HEK293 (cell line): ENCODE measurements at regions not wholly inside any gene's neighbourhood (a gene's known extent, or its start where the extent isn't known, plus 50 kb on each side); places are given as distances from the start of the nearest gene placed in this dataset.

Experiments
- CTCF ChIA-PET: fragments of 350-600 bp; formaldehyde crosslinking; extraction: SDS; loops from one replicate; lab custom pipeline; 2021; ENCODE audit warnings: antibody characterized with exemption; lab: Yijun Ruan, JAX
- POLR2A ChIA-PET: fragments of 300-600 bp; formaldehyde crosslinking; extraction: SDS; loops from one replicate; lab custom pipeline; 2020; ENCODE audit warnings: antibody characterized with exemption, inconsistent platforms; lab: Yijun Ruan, JAX
- H3K27ac ChIP-seq: fragments of 200-500 bp; sonication (Bioruptor generic); 2 replicates; pipeline ENCODE4 v1.5.1; 2014; ENCODE audit warnings: low read depth, low read length, control low read depth, inconsistent platforms; ENCODE audit errors: extremely low read depth
- H3K36me3 ChIP-seq, 2 experiments: fragments of 200-500 bp in 1 of 2; sonication (Bioruptor generic) in 1 of 2; 1 replicate in 1 of 2; 2 replicates in 1 of 2; pipeline ENCODE4 v1.5.1; 2014 to 2017; ENCODE audit warnings: inconsistent platforms in 2 of 2, low read length in 2 of 2; ENCODE audit not compliant: control insufficient read depth in 2 of 2, insufficient read depth in 1 of 2
- H3K4me1 ChIP-seq: fragments of 200-500 bp; sonication (Bioruptor generic); 2 replicates; pipeline ENCODE4 v1.5.1; 2014; ENCODE audit warnings: mild to moderate bottlenecking, low read length, inconsistent platforms; ENCODE audit not compliant: control insufficient read depth, insufficient read depth
- H3K4me3 ChIP-seq: 2 replicates; pipeline ENCODE4 v1.5.1; 2011; ENCODE audit warnings: low read depth, mild to moderate bottlenecking, control low read depth, low read length, moderate library complexity
- H3K9me3 ChIP-seq: fragments of 200-500 bp; sonication (Bioruptor generic); 2 replicates; pipeline ENCODE4 v1.5.1; 2014; ENCODE audit warnings: low read depth, low read length, inconsistent platforms; ENCODE audit not compliant: control insufficient read depth, insufficient read depth
- CTCF ChIP-seq: fragments of 450-650 bp; formaldehyde crosslinking; IDR thresholded peaks from 2 replicates; pipeline ENCODE4 v1.5.1; 2016; ENCODE audit warnings: missing biosample characterization, missing genetic modification characterization
- KLF9 ChIP-seq: fragments of 450-650 bp; formaldehyde crosslinking; IDR thresholded peaks from 2 replicates; pipeline ENCODE4 v1.5.1; 2016; ENCODE audit warnings: missing biosample characterization, missing genetic modification characterization, low read depth
- MEIS1 ChIP-seq: sonication (generic); formaldehyde crosslinking; IDR thresholded peaks from 2 replicates; pipeline ENCODE4 v1.8.1; 2022; ENCODE audit warnings: missing genetic modification reagents, mild to moderate bottlenecking, borderline replicate concordance
- MZF1 ChIP-seq: fragments of 450-650 bp; formaldehyde crosslinking; IDR thresholded peaks from 2 replicates; pipeline ENCODE4 v1.5.1; 2017; ENCODE audit warnings: missing biosample characterization, missing genetic modification characterization, borderline replicate concordance
- PBX3 ChIP-seq: sonication (generic); formaldehyde crosslinking; IDR thresholded peaks from 2 replicates; pipeline ENCODE4 v1.8.1; 2022; ENCODE audit warnings: mild to moderate bottlenecking, moderate library complexity, missing genetic modification reagents
- PRDM6 ChIP-seq: fragments of 450-650 bp; formaldehyde crosslinking; IDR thresholded peaks from 2 replicates; pipeline ENCODE4 v1.5.1; 2017; ENCODE audit warnings: missing biosample characterization, missing genetic modification characterization
- ZBTB44 ChIP-seq: fragments of 450-650 bp; IDR thresholded peaks from 2 replicates; pipeline ENCODE4 v1.5.1; 2018; ENCODE audit warnings: missing biosample characterization, mild to moderate bottlenecking, missing genetic modification characterization
- ZFP3 ChIP-seq: fragments of 450-650 bp; formaldehyde crosslinking; IDR thresholded peaks from 2 replicates; pipeline ENCODE4 v1.5.1; 2016; ENCODE audit warnings: low read depth, missing biosample characterization, missing genetic modification characterization
- ZFP69B ChIP-seq: fragments of 450-650 bp; formaldehyde crosslinking; IDR thresholded peaks from 2 replicates; pipeline ENCODE4 v1.5.1; 2016; ENCODE audit warnings: missing biosample characterization, missing genetic modification characterization
- ZNF138 ChIP-seq: fragments of 450-650 bp; formaldehyde crosslinking; IDR thresholded peaks from 2 replicates; pipeline ENCODE4 v1.5.1; 2016; ENCODE audit warnings: missing biosample characterization, missing genetic modification characterization, borderline replicate concordance
- ZNF140 ChIP-seq: fragments of 450-650 bp; formaldehyde crosslinking; IDR thresholded peaks from 2 replicates; pipeline ENCODE4 v1.5.1; 2016; ENCODE audit warnings: missing biosample characterization, missing genetic modification characterization
- ZNF26 ChIP-seq: fragments of 450-650 bp; formaldehyde crosslinking; IDR thresholded peaks from 2 replicates; pipeline ENCODE4 v1.5.1; 2016; ENCODE audit warnings: missing biosample characterization, missing genetic modification characterization
- ZNF341 ChIP-seq: fragments of 450-650 bp; formaldehyde crosslinking; IDR thresholded peaks from 2 replicates; pipeline ENCODE4; 2016; ENCODE audit warnings: low read depth, missing biosample characterization, missing genetic modification characterization
- ZNF416 ChIP-seq: fragments of 450-650 bp; formaldehyde crosslinking; IDR thresholded peaks from 2 replicates; pipeline ENCODE4 v1.5.1; 2016; ENCODE audit warnings: missing biosample characterization, missing genetic modification characterization
- ZNF488 ChIP-seq: fragments of 450-650 bp; formaldehyde crosslinking; IDR thresholded peaks from 2 replicates; pipeline ENCODE4 v1.5.1; 2016; ENCODE audit warnings: missing biosample characterization, missing genetic modification characterization
- ZNF529 ChIP-seq: fragments of 450-650 bp; formaldehyde crosslinking; IDR thresholded peaks from 2 replicates; pipeline ENCODE4 v1.5.1; 2017; ENCODE audit warnings: missing genetic modification characterization, missing biosample characterization; ENCODE audit not compliant: insufficient replicate concordance
- ZNF558 ChIP-seq: fragments of 450-650 bp; formaldehyde crosslinking; IDR thresholded peaks from 2 replicates; pipeline ENCODE4 v1.5.1; 2016; ENCODE audit warnings: missing biosample characterization, missing genetic modification characterization
- ZNF600 ChIP-seq: fragments of 450-650 bp; formaldehyde crosslinking; IDR thresholded peaks from 2 replicates; pipeline ENCODE4 v1.5.1; 2016; ENCODE audit warnings: missing biosample characterization, missing genetic modification characterization
- ZNF777 ChIP-seq: fragments of 450-650 bp; formaldehyde crosslinking; IDR thresholded peaks from 2 replicates; pipeline ENCODE4 v1.5.1; 2017; ENCODE audit warnings: missing biosample characterization, missing genetic modification characterization, borderline replicate concordance

GRCh38 chr5:32848681-32849080, 137.6 kb downstream of the NPR3 start:
- H3K4me1 ChIP-seq, result no peaks in the 10 kb centered on the region
- CTCF ChIA-PET, result no interaction called here
- no peak for TF ChIP-seq ZNF529
- TF ChIP-seq PBX3 (CRISPR knock-in tag), result no peak
- TF ChIP-seq ZNF26, result no peak
- no peak for TF ChIP-seq ZNF600 (tag by site-specific recombination)
- TF ChIP-seq ZNF138 (tag by site-specific recombination), result no peak
- TF ChIP-seq ZNF777 (tag by site-specific recombination), result no peak
- no peak for TF ChIP-seq ZFP69B
- no peak for TF ChIP-seq MEIS1 (CRISPR knock-in tag)
- no peak for TF ChIP-seq ZNF488 (tag by site-specific recombination)
- TF ChIP-seq PRDM6 (tag by site-specific recombination), result no peak
- TF ChIP-seq ZNF341 (tag by site-specific recombination), result no peak
- TF ChIP-seq ZNF558 (tag by site-specific recombination), result no peak
- no peak for TF ChIP-seq CTCF
- no peak for TF ChIP-seq ZNF140 (tag by site-specific recombination)
- no peaks in the 10 kb centered on the region for H3K36me3 ChIP-seq
- no peak overlapping the region for H3K4me3 ChIP-seq
- no peak overlapping the region for H3K27ac ChIP-seq
- POLR2A ChIA-PET, result no interaction called here
- no peaks in the 10 kb centered on the region for H3K9me3 ChIP-seq

- Histone ChIP-seq H3K4me1 (no peaks in the 10 kb centered on the region), H3K36me3 (no peaks in the 10 kb centered on the region), H3K27ac (no peak overlapping the region), H3K4me3 (no peak overlapping the region), H3K9me3 (no peaks in the 10 kb centered on the region)
- CTCF ChIA-PET, result interaction anchor here (0.7 to 0.8 kb wide), 2 partner anchors 19 to 555 kb away, joined by 3 to 7 read pairs; no protein-coding TSS in a partner anchor
- TF ChIP-seq ZBTB44 (tag by site-specific recombination) (no peak), ZFP3 (tag by site-specific recombination) (no peak), KLF9 (tag by site-specific recombination) (no peak), MZF1 (no peak), ZNF416 (tag by site-specific recombination) (no peak)
- POLR2A ChIA-PET, result no interaction called here
Observed at GRCh38 chr5:32850817-32851496, 139.8 kb downstream of the NPR3 start.
